T-cell (primary cell): ENCODE measurements at regions not wholly inside any gene's neighbourhood (a gene's known extent, or its start where the extent isn't known, plus 50 kb on each side); places are given as distances from the start of the nearest gene placed in this dataset.

ENCODE experiments used
- ATAC-seq, 4 experiments: fragments of 200-7000 bp in 3 of 4; fragments of 150-1000 bp in 1 of 4; cut with Tn5 transposase; replicated peaks in 1 of 4; 1 replicate in 3 of 4; 2 replicates in 1 of 4; pipeline ENCODE4 v1.10.0; 2021; ENCODE audit warnings: moderate library complexity in 3 of 4, mild to moderate bottlenecking in 2 of 4, moderate number of reproducible peaks in 1 of 4
- CTCF ChIA-PET, 2 donors: fragments of 300-600 bp; sonication (Branson Sonifier 250); formaldehyde crosslinking; loops; one replicate each; lab custom pipeline; 2022; ENCODE audit warnings: antibody characterized with exemption in 2 of 2; lab: Charles Lee
- POLR2A ChIA-PET, 2 donors: fragments of 300-600 bp; sonication (Branson Sonifier 250); formaldehyde crosslinking; loops; one replicate each; lab custom pipeline; 2022; ENCODE audit warnings: antibody characterized with exemption in 2 of 2; lab: Charles Lee
- DNase-seq, 35 experiments: peaks; one replicate each; pipeline versions ENCODE4 v3.0.0 to v3.0.0-alpha.2; 2013 to 2023
- H3K27ac ChIP-seq: one replicate; pipeline ENCODE4 v1.5.1; 2013; ENCODE audit warnings: low read length
- H3K27me3 ChIP-seq, 2 experiments: replicated peaks in 1 of 2; 1 replicate in 1 of 2; 2 replicates in 1 of 2; pipeline versions ENCODE4 v1.6.1 to v1.7.0; 2013; ENCODE audit warnings: low read length in 1 of 2, mixed read lengths in 1 of 2; ENCODE audit not compliant: control insufficient read depth in 2 of 2, insufficient read depth in 2 of 2; ENCODE audit errors: extremely low read depth in 1 of 2
- H3K36me3 ChIP-seq, 2 donors: 1 replicate in 1 of 2; 2 replicates in 1 of 2; pipeline versions ENCODE4 v1.6.1 to v1.7.0; 2013; ENCODE audit warnings: low read length in 1 of 2; ENCODE audit not compliant: control insufficient read depth in 2 of 2, insufficient read depth in 1 of 2; ENCODE audit errors: extremely low read depth in 1 of 2
- H3K4me1 ChIP-seq, 2 experiments: 1 replicate in 1 of 2; 2 replicates in 1 of 2; pipeline versions ENCODE4 v1.6.1 to v1.7.0; 2013; ENCODE audit warnings: low read length in 2 of 2, mixed read lengths in 1 of 2; ENCODE audit not compliant: insufficient read depth in 2 of 2, control insufficient read depth in 1 of 2; ENCODE audit errors: extremely low read depth in 1 of 2
- H3K4me3 ChIP-seq, 2 donors: 1 replicate in 1 of 2; 2 replicates in 1 of 2; pipeline versions ENCODE4 v1.5.1 to v1.7.0; 2013; ENCODE audit warnings: mild to moderate bottlenecking in 2 of 2, low read length in 1 of 2, moderate library complexity in 1 of 2; ENCODE audit not compliant: control insufficient read depth in 1 of 2; ENCODE audit errors: extremely low read depth in 1 of 2
- H3K9me3 ChIP-seq: 2 replicates; pipeline ENCODE4 v1.7.0; 2013
- H3K27ac Mint-ChIP-seq, 2 donors: one replicate each; pipeline ENCODE4 v1.8.0; 2020 to 2021; ENCODE audit warnings: mild to moderate bottlenecking in 2 of 2, mixed read lengths in 2 of 2
- H3K27me3 Mint-ChIP-seq, 2 donors: one replicate each; pipeline ENCODE4 v1.8.0; 2021 to 2022; ENCODE audit warnings: mixed read lengths in 2 of 2
- H3K36me3 Mint-ChIP-seq: one replicate; pipeline ENCODE4 v1.8.0; 2021; ENCODE audit warnings: mixed read lengths
- H3K4me1 Mint-ChIP-seq, 3 donors: one replicate each; pipeline ENCODE4 v1.8.0; 2020 to 2022; ENCODE audit warnings: mixed read lengths in 3 of 3, mild to moderate bottlenecking in 1 of 3
- H3K4me3 Mint-ChIP-seq, 3 donors: one replicate each; pipeline ENCODE4 v1.8.0; 2020 to 2022; ENCODE audit warnings: mild to moderate bottlenecking in 3 of 3, mixed read lengths in 3 of 3, moderate library complexity in 3 of 3
- H3K9me3 Mint-ChIP-seq, 3 donors: one replicate each; pipeline ENCODE4 v1.8.0; 2020 to 2022; ENCODE audit warnings: mixed read lengths in 3 of 3
- WGBS: methylation state at CpG from one replicate; pipeline ENCODE4 v1.1.5; 2013; ENCODE audit warnings: missing lambda C conversion rate; ENCODE audit not compliant: insufficient coverage; 5-methylcytosine and 5-hydroxymethylcytosine counted together

- Histone ChIP-seq H3K4me1 (no peaks in the 10 kb centered on the region), H3K27me3 (peaks cover 0 to 38% of the 10 kb centered on the region in 2 experiments), H3K36me3 (no peaks in the 10 kb centered on the region), H3K4me3 (no peak overlapping the region), H3K9me3 (no peaks in the 10 kb centered on the region), H3K27ac (no peak overlapping the region)
- CTCF ChIA-PET = no interaction called here
- DNase-seq (no peak), ATAC-seq (no peak)
- POLR2A ChIA-PET = no interaction called here
- Mint-ChIP-seq H3K4me3 (no peak overlapping the region), H3K9me3 (no peaks in the 10 kb centered on the region), H3K4me1 (no peaks in the 10 kb centered on the region), H3K27ac (no peak overlapping the region), H3K36me3 (no peaks in the 10 kb centered on the region), H3K27me3 (peaks cover 6 to 10% of the 10 kb centered on the region in 2 donors)
- 83% methylated on average over 9 of the region's 14 CpGs for WGBS
These were observed 186.2 kb upstream of the C1orf174 start for GRCh38 chr1:4086085-4086850.

- H3K27me3 ChIP-seq = peaks cover 0 to 43% of the 10 kb centered on the region in 2 experiments
- no peaks in the 10 kb centered on the region for H3K9me3 ChIP-seq
- Mint-ChIP-seq H3K9me3 (no peaks in the 10 kb centered on the region), H3K4me1 (no peaks in the 10 kb centered on the region), H3K36me3 (no peaks in the 10 kb centered on the region), H3K4me3 (no peak overlapping the region), H3K27me3 (peaks cover 6 to 10% of the 10 kb centered on the region in 2 donors), H3K27ac (no peak overlapping the region)
- ATAC-seq (no peak), DNase-seq (no peak)
- no peaks in the 10 kb centered on the region for H3K4me1 ChIP-seq
- H3K36me3 ChIP-seq = no peaks in the 10 kb centered on the region
- H3K27ac ChIP-seq = no peak overlapping the region
- WGBS = no CpG with 5 or more reads among the region's 4 CpGs
- CTCF ChIA-PET = no interaction called here
- H3K4me3 ChIP-seq = no peak overlapping the region
- POLR2A ChIA-PET = no interaction called here
These were observed 186.8 kb upstream of the C1orf174 start for GRCh38 chr1:4086921-4087320.

DNA sequence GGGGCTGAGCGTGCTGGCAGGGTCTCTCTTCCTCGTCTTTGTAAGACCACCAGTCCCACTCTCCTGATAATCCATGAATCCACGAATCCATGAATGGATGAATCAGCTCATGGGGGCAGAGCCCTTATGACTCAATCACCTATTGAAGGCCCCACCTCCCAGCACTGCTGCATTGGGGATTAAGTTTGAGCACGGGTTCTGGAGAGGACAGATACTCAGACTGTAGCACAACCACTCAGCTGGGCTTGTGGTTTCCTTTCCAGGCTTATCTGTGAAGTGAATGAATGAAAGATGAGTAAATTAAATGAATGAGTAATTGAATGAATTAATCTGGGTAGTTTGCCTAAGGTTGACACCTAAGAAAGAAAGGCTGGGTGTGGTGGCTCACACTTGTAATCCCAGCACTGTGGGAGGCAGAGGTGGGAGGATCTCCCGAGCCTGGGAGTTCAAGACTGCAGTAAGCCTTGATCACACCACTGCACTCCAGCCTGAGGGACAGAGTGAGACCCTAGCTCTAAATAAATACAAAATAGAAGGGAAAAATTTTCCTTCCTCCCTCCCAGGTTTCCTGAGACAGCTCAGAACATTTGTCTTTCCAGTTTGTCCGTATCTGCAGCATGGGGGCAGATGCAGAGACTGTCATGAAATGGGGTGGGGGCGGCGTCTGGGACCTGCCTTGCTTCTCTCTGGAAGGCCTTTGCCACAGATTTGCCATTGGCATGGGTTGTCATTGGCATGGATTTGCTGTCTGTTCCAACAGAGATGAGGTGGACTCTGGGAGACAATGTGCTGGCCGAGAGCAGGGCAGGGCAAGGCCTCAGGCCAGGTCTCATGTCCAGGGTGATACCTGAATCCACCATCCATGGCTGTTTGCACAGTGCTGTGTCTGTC lies 187.7 kb upstream of the C1orf174 start:
- Mint-ChIP-seq H3K36me3 (no peaks in the 10 kb centered on the region), H3K4me3 (no peak overlapping the region), H3K27ac (no peak overlapping the region), H3K4me1 (no peaks in the 10 kb centered on the region), H3K27me3 (peaks cover 4 to 10% of the 10 kb centered on the region in 2 donors), H3K9me3 (peaks cover 0 to 2% (median 2%) of the 10 kb centered on the region in 3 donors)
- Histone ChIP-seq H3K36me3 (no peaks in the 10 kb centered on the region), H3K4me3 (no peak overlapping the region), H3K4me1 (no peaks in the 10 kb centered on the region), H3K27ac (no peak overlapping the region), H3K9me3 (no peaks in the 10 kb centered on the region), H3K27me3 (peaks cover 0 to 39% of the 10 kb centered on the region in 2 experiments)
- 68% methylated on average over 6 of the region's 9 CpGs for WGBS
- ChIA-PET CTCF (no interaction called here), POLR2A (no interaction called here)
- no peak for DNase-seq
- ATAC-seq = no peak

GRCh38 chr1:4088676-4089075 lies 188.6 kb upstream of the C1orf174 start:
- H3K27ac ChIP-seq = no peak overlapping the region
- Mint-ChIP-seq H3K9me3 (peaks cover 0 to 9% (median 5%) of the 10 kb centered on the region in 3 donors), H3K4me1 (no peaks in the 10 kb centered on the region), H3K4me3 (no peak overlapping the region), H3K36me3 (no peaks in the 10 kb centered on the region), H3K27me3 (peaks cover 4 to 10% of the 10 kb centered on the region in 2 donors), H3K27ac (no peak overlapping the region)
- H3K4me1 ChIP-seq = no peaks in the 10 kb centered on the region
- no peak for DNase-seq
- H3K36me3 ChIP-seq = no peaks in the 10 kb centered on the region
- no peak for ATAC-seq
- ChIA-PET CTCF (no interaction called here), POLR2A (no interaction called here)
- peaks cover 0 to 39% of the 10 kb centered on the region in 2 experiments for H3K27me3 ChIP-seq
- 88% methylated on average over 5 of the region's 15 CpGs for WGBS
- H3K9me3 ChIP-seq = no peaks in the 10 kb centered on the region
- no peak overlapping the region for H3K4me3 ChIP-seq

- Mint-ChIP-seq H3K9me3 (peaks cover 0 to 9% (median 5%) of the 10 kb centered on the region in 3 donors), H3K27me3 (peaks cover 4 to 10% of the 10 kb centered on the region in 2 donors), H3K4me1 (no peaks in the 10 kb centered on the region), H3K4me3 (no peak overlapping the region), H3K36me3 (no peaks in the 10 kb centered on the region), H3K27ac (no peak overlapping the region)
- POLR2A ChIA-PET = no interaction called here
- Histone ChIP-seq H3K9me3 (no peaks in the 10 kb centered on the region), H3K27me3 (peaks cover 0 to 36% of the 10 kb centered on the region in 2 experiments), H3K27ac (no peak overlapping the region), H3K4me3 (no peak overlapping the region), H3K4me1 (no peaks in the 10 kb centered on the region), H3K36me3 (no peaks in the 10 kb centered on the region)
- no peak for ATAC-seq
- CTCF ChIA-PET = no interaction called here
- WGBS = 80% methylated on average over 9 of the region's 15 CpGs
- DNase-seq = no peak
These were observed 189.5 kb upstream of the C1orf174 start for GRCh38 chr1:4089421-4090175.

DNA sequence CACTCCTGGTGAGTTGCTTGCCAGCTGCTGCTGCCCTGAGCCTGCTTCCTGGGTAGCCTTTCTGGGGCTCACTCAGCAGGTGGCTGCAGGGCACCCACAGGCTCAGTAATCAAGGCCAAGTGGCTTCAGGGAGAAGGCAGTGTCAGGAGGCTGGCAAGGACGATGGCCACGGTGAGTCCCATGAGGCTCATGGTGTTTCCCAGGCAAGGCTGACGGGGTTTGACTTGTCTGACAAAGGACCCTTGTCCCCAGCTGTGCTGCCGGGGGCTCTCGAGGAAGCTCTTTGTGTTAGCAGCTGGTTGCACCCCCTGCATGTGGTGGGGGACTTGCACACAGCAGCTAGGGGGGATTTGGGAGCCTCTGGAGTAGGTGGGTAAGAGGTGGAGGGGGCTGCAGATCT lies 190.5 kb upstream of the C1orf174 start:
- 68% methylated on average over 5 of the region's 5 CpGs for WGBS
- H3K27ac Mint-ChIP-seq = no peak overlapping the region
- peaks cover 4 to 12% of the 10 kb centered on the region in 2 donors for H3K27me3 Mint-ChIP-seq
- H3K4me3 Mint-ChIP-seq = no peak overlapping the region
- ATAC-seq (no peak), DNase-seq (no peak)
- peaks cover 2 to 9% (median 5%) of the 10 kb centered on the region in 3 donors for H3K9me3 Mint-ChIP-seq
- no peaks in the 10 kb centered on the region for H3K4me1 Mint-ChIP-seq
- no peaks in the 10 kb centered on the region for H3K36me3 Mint-ChIP-seq
- Histone ChIP-seq H3K36me3 (no peaks in the 10 kb centered on the region), H3K27ac (no peak overlapping the region), H3K27me3 (peaks cover 0 to 35% of the 10 kb centered on the region in 2 experiments), H3K4me1 (no peaks in the 10 kb centered on the region), H3K9me3 (no peaks in the 10 kb centered on the region), H3K4me3 (no peak overlapping the region)
- POLR2A ChIA-PET = no interaction called here
- CTCF ChIA-PET = no interaction called here
